Hepatocyte (in vitro differentiated cells): ENCODE measurements at regions not wholly inside any gene's neighbourhood (a gene's known extent, or its start where the extent isn't known, plus 50 kb on each side); places are given as distances from the start of the nearest gene placed in this dataset.

Experiments
- DNase-seq: peaks from one replicate; pipeline ENCODE4 v3.0.0-alpha.2; 2016; ENCODE audit warnings: low spot score
- H2AFZ ChIP-seq: fragments of 200-600 bp; sonication (generic); 2 replicates; pipeline ENCODE4 v1.6.0; 2016; ENCODE audit warnings: antibody characterized with exemption, mild to moderate bottlenecking
- H3K27ac ChIP-seq: fragments of 200-600 bp; sonication (generic); 2 replicates; pipeline ENCODE4 v1.5.1; 2016; ENCODE audit warnings: mild to moderate bottlenecking
- H3K27me3 ChIP-seq: fragments of 200-600 bp; sonication (generic); 2 replicates; pipeline ENCODE4 v1.6.1; 2016
- H3K36me3 ChIP-seq: fragments of 200-600 bp; sonication (generic); replicated peaks from 2 replicates; pipeline ENCODE4 v1.5.1; 2016; ENCODE audit warnings: low read depth; ENCODE audit not compliant: insufficient read depth
- H3K4me1 ChIP-seq: fragments of 200-600 bp; sonication (generic); 2 replicates; pipeline ENCODE4 v1.5.1; 2016; ENCODE audit warnings: mild to moderate bottlenecking, moderate library complexity; ENCODE audit not compliant: insufficient read depth
- H3K4me2 ChIP-seq: fragments of 200-600 bp; sonication (generic); 2 replicates; pipeline ENCODE4 v1.6.0; 2016
- H3K4me3 ChIP-seq: fragments of 200-600 bp; sonication (generic); 2 replicates; pipeline ENCODE4 v1.5.1; 2016; ENCODE audit warnings: mild to moderate bottlenecking
- H3K79me2 ChIP-seq: fragments of 200-600 bp; sonication (generic); 2 replicates; pipeline ENCODE4 v1.6.0; 2017; ENCODE audit warnings: mild to moderate bottlenecking
- H3K9me2 ChIP-seq: fragments of 200-600 bp; sonication (generic); replicated peaks from 2 replicates; pipeline ENCODE4 v1.6.0; 2017; ENCODE audit warnings: mild to moderate bottlenecking; ENCODE audit not compliant: insufficient read depth
- H3K9me3 ChIP-seq: fragments of 200-600 bp; sonication (generic); 2 replicates; pipeline ENCODE4 v1.5.1; 2016; ENCODE audit warnings: low read depth, mild to moderate bottlenecking
- H4K20me1 ChIP-seq: fragments of 200-600 bp; sonication (generic); 2 replicates; pipeline ENCODE4 v1.6.0; 2016; ENCODE audit warnings: mild to moderate bottlenecking; ENCODE audit not compliant: insufficient read depth, poor library complexity, severe bottlenecking
- EZH2 ChIP-seq: fragments of 200-600 bp; sonication (generic); IDR thresholded peaks from 2 replicates; pipeline ENCODE4 v1.6.1; 2016; ENCODE audit warnings: antibody characterized with exemption, mild to moderate bottlenecking, borderline replicate concordance
- EZH2phosphoT487 ChIP-seq: fragments of 200-600 bp; sonication (generic); IDR thresholded peaks from one replicate; pipeline ENCODE4 v1.6.1; 2018; ENCODE audit warnings: antibody characterized with exemption, mild to moderate bottlenecking, low read depth, moderate library complexity; ENCODE audit not compliant: unreplicated experiment, severe bottlenecking
- WGBS: methylation state at CpG from one replicate; pipeline ENCODE4 v1.1.6; 2016; ENCODE audit warnings: low lambda C conversion rate; ENCODE audit errors: missing lambda C conversion rate; 5-methylcytosine and 5-hydroxymethylcytosine counted together
- TF ChIP-seq, protein P1 (sequence below): fragments of 200-600 bp; sonication (generic); IDR thresholded peaks from 2 replicates; pipeline ENCODE4 v1.5.1; 2016; ENCODE audit warnings: antibody characterized with exemption, mild to moderate bottlenecking; ENCODE audit not compliant: poor library complexity

DNA sequence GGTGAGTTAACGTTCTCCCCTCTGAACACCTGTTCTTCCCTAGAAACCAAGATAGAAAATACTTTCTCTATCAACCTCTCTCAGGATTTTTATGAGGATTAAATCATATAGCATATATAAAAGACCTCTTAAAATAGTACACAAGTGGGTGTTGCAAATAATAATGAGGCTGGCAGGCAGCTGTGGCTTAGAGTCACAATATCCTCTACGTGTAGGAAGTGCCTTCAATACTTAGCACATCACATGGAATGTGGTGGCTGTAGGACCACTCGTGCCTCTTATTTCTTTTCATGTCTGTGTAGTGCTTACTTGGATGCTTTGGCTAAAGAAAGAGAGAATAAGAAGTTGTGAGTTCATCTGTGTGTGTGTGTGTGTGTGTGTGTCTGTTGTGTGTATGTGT lies 96.3 kb downstream of the PRLHR start:
- Histone ChIP-seq H3K9me2 (no peaks in the 10 kb centered on the region), H3K9me3 (no peaks in the 10 kb centered on the region), H3K4me2 (no peak overlapping the region), H3K4me3 (no peak overlapping the region), H3K79me2 (no peaks in the 10 kb centered on the region), H3K4me1 (peaks cover 6% of the 10 kb centered on the region), H3K27ac (no peak overlapping the region), H4K20me1 (no peaks in the 10 kb centered on the region), H2AFZ (no peak overlapping the region), H3K36me3 (no peaks in the 10 kb centered on the region), H3K27me3 (no peaks in the 10 kb centered on the region)
- TF ChIP-seq EZH2phosphoT487 (no peak), EZH2 (no peak)
- TF ChIP-seq, protein P1, sequence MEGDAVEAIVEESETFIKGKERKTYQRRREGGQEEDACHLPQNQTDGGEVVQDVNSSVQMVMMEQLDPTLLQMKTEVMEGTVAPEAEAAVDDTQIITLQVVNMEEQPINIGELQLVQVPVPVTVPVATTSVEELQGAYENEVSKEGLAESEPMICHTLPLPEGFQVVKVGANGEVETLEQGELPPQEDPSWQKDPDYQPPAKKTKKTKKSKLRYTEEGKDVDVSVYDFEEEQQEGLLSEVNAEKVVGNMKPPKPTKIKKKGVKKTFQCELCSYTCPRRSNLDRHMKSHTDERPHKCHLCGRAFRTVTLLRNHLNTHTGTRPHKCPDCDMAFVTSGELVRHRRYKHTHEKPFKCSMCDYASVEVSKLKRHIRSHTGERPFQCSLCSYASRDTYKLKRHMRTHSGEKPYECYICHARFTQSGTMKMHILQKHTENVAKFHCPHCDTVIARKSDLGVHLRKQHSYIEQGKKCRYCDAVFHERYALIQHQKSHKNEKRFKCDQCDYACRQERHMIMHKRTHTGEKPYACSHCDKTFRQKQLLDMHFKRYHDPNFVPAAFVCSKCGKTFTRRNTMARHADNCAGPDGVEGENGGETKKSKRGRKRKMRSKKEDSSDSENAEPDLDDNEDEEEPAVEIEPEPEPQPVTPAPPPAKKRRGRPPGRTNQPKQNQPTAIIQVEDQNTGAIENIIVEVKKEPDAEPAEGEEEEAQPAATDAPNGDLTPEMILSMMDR: no peak
- DNase-seq: no peak
- WGBS: 74% methylated on average over 3 of the region's 3 CpGs

DNA sequence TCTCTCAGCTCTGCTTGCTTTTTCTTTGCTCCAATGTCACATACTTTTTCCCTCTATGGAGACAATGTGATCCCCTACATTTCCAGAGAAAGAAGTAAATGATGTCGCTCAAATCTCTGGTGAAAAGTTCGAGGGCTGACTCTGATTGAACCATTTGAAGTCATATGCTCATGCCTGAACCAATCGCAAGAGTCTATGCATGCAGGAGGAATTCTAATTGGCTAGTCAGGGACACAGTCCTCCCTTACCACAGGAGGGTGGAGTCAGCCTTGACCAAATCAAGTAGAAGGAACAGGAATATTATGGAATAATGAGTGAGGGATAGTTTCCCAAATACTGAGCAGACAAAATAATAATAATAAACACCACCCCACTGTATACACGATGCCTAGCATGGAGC lies 96.8 kb downstream of the PRLHR start:
- no peak for DNase-seq
- H3K4me3 ChIP-seq: no peak overlapping the region
- H3K27me3 ChIP-seq: no peaks in the 10 kb centered on the region
- 90% methylated on average over 4 of the region's 4 CpGs for WGBS
- H3K9me2 ChIP-seq: no peaks in the 10 kb centered on the region
- H2AFZ ChIP-seq: no peak overlapping the region
- H3K4me1 ChIP-seq: peaks cover 6% of the 10 kb centered on the region
- no peak for TF ChIP-seq EZH2
- TF ChIP-seq EZH2phosphoT487: no peak
- TF ChIP-seq, protein P1: no peak
- H3K4me2 ChIP-seq: no peak overlapping the region
- no peaks in the 10 kb centered on the region for H3K9me3 ChIP-seq
- H4K20me1 ChIP-seq: no peaks in the 10 kb centered on the region
- H3K36me3 ChIP-seq: no peaks in the 10 kb centered on the region
- no peaks in the 10 kb centered on the region for H3K79me2 ChIP-seq
- H3K27ac ChIP-seq: no peak overlapping the region

DNA sequence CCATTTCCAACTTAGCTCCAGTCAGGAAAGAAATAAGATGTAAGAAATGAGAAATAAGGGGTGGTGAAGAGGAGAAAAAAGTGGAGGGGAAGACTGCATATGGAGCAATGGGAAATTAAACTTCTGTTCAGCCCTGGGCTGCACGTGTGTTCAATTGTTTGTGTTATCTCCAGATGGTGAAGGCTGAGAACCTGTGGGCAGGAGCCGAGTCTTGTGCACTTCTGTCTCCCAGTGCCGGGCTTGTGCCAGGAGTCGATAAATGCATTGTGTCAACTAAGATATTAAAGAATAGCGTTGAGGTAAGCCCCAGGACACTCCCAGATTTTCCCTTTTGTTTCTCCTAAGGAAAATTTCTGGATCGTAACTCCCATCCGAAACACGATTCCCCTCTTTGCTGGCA lies 98.2 kb downstream of the PRLHR start:
- Histone ChIP-seq H4K20me1 (no peaks in the 10 kb centered on the region), H2AFZ (no peak overlapping the region), H3K4me3 (no peak overlapping the region), H3K4me1 (peaks cover 6% of the 10 kb centered on the region), H3K27me3 (no peaks in the 10 kb centered on the region), H3K79me2 (no peaks in the 10 kb centered on the region), H3K9me3 (no peaks in the 10 kb centered on the region), H3K9me2 (no peaks in the 10 kb centered on the region), H3K36me3 (no peaks in the 10 kb centered on the region), H3K4me2 (no peak overlapping the region), H3K27ac (no peak overlapping the region)
- no peak for DNase-seq
- TF ChIP-seq, protein P1: no peak
- WGBS: 83% methylated on average over 8 of the region's 8 CpGs

DNA sequence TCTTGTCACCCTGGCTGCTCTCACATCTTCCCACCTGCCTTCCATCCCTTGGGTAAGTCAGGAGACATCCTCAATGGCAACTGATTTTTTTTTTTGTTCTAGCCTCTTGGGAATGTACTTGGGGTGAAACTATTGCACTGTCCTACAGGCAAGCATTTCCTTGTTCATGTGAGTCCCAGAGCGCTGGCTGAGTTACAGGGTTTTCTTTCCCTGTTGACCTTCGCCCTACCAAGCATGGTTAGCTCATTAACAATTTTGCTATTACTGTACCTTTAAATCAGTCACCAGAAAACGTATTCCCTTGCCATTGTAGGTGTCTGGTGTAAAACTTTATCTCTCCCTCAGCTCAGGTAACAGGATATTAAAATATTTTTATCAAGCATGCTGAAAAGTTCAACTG lies 98.9 kb downstream of the PRLHR start:
- peak overlapping the region; percentile 70 for H3K27ac ChIP-seq
- TF ChIP-seq EZH2: no peak
- H2AFZ ChIP-seq: no peak overlapping the region
- no peaks in the 10 kb centered on the region for H3K27me3 ChIP-seq
- no peaks in the 10 kb centered on the region for H3K36me3 ChIP-seq
- H3K79me2 ChIP-seq: no peaks in the 10 kb centered on the region
- H3K9me3 ChIP-seq: no peaks in the 10 kb centered on the region
- H3K4me1 ChIP-seq: peaks cover 6% of the 10 kb centered on the region
- H3K4me2 ChIP-seq: no peak overlapping the region
- no peaks in the 10 kb centered on the region for H3K9me2 ChIP-seq
- no peak overlapping the region for H3K4me3 ChIP-seq
- peak; percentile 46 for DNase-seq
- WGBS: 70% methylated on average over 3 of the region's 3 CpGs
- no peaks in the 10 kb centered on the region for H4K20me1 ChIP-seq
